ENCODE measurements at regions not wholly inside any gene's neighbourhood (a gene's known extent, or its start where the extent isn't known, plus 50 kb on each side); places are given as distances from the start of the nearest gene placed in this dataset.
"Not testable (repeated sequence)": the region's sequence is repeated elsewhere in the genome, so short reads cannot be mapped to it uniquely, and the experiment has no call there.

GRCh38 chr10:126722726-126723125, 52.2 kb upstream of the C10orf90 start:
- DNase-seq, result no peak

- no peak for DNase-seq
Measured at GRCh38 chr10:126723226-126723625, 52.7 kb upstream of the C10orf90 start.

GRCh38 chr10:126729314-126729870, 58.9 kb upstream of the C10orf90 start:
- DNase-seq, result no peak

- DNase-seq, result no peak
Measured at GRCh38 chr10:126730856-126731609, 60.5 kb upstream of the C10orf90 start.

GRCh38 chr10:126731610-126731990, 61.1 kb upstream of the C10orf90 start:
- DNase-seq, result no peak

GRCh38 chr10:126732308-126732707, 61.8 kb upstream of the C10orf90 start:
- DNase-seq, result no peak

GRCh38 chr10:126732868-126733267, 62.4 kb upstream of the C10orf90 start:
- DNase-seq, result no peak

GRCh38 chr10:126734015-126734414, 63.5 kb upstream of the C10orf90 start:
- DNase-seq, result no peak

- DNase-seq, result no peak
Measured at GRCh38 chr10:126734967-126735366, 64.5 kb upstream of the C10orf90 start.

- no peak for DNase-seq
Measured at GRCh38 chr10:126736142-126736541, 65.6 kb upstream of the C10orf90 start.

GRCh38 chr10:126736727-126737126, 66.2 kb upstream of the C10orf90 start:
- DNase-seq, result no peak

GRCh38 chr10:126738001-126738400, 67.5 kb upstream of the C10orf90 start:
- DNase-seq, result no peak

- DNase-seq, result no peak
Measured at GRCh38 chr10:126744571-126744970, 74.1 kb upstream of the C10orf90 start.

GRCh38 chr10:126749015-126749655, 78.6 kb upstream of the C10orf90 start:
- peak; percentile 83 for DNase-seq

- DNase-seq, result no peak
Measured at GRCh38 chr10:126754966-126755365, 84.5 kb upstream of the C10orf90 start.

- no peak for DNase-seq
Measured at GRCh38 chr10:126758867-126759266, 88.4 kb upstream of the C10orf90 start.

- DNase-seq, result no peak
Measured at GRCh38 chr10:126759531-126759930, 89.0 kb upstream of the C10orf90 start.

- not testable (repeated sequence) for DNase-seq
Measured at GRCh38 chr10:126766646-126767045, 96.2 kb upstream of the C10orf90 start.

- no peak for DNase-seq
Measured at GRCh38 chr10:126770809-126771208, 100.3 kb upstream of the C10orf90 start.

- no peak for DNase-seq
Measured at GRCh38 chr10:126776168-126776567, 105.7 kb upstream of the C10orf90 start.

GRCh38 chr10:126777714-126778113, 107.2 kb upstream of the C10orf90 start:
- no peak for DNase-seq

- DNase-seq, result no peak
Measured at GRCh38 chr10:126781450-126782216, 111.1 kb upstream of the C10orf90 start.

GRCh38 chr10:126783806-126784557, 113.5 kb upstream of the C10orf90 start:
- DNase-seq, result no peak

Data from right forelimb (tissue), 1 donor.